K562 (cell line): ENCODE measurements at regions not wholly inside any gene's neighbourhood (a gene's known extent, or its start where the extent isn't known, plus 50 kb on each side); places are given as distances from the start of the nearest gene placed in this dataset.

ENCODE experiments used
- ATAC-seq: fragments of 200-7000 bp; cut with Tn5 transposase; 3 replicates; pipeline ENCODE4 v1.9.1; 2020; ENCODE audit warnings: moderate library complexity
- BruUV-seq: library from RNA; stranded (reverse); fragments of 400-500 nt; replicated peaks from 2 replicates; lab custom pipeline; 2021; lab: Mats Ljungman, UMichigan
- CTCF ChIA-PET: fragments of 300-600 bp; formaldehyde crosslinking; extraction: SDS; loops from one replicate; lab custom pipeline; 2021; ENCODE audit warnings: low intra/inter-chr PET ratio; lab: Yijun Ruan, JAX
- POLR2A ChIA-PET: fragments of 300-600, 350-650 bp; sonication (Branson Sonifier 250); formaldehyde crosslinking; extraction: SDS; loops from one replicate; lab custom pipeline; 2021; ENCODE audit warnings: antibody characterized with exemption, inconsistent platforms; lab: Yijun Ruan, JAX
- DNase-seq, 4 experiments: peaks; one replicate each; pipeline versions ENCODE4 v3.0.0 to v3.0.0-alpha.2; 2011 to 2018; ENCODE audit warnings: low spot score in 3 of 4, mixed read lengths in 3 of 4; ENCODE audit errors: extremely low read depth in 1 of 4
- FAIRE-seq: peaks from 2 replicates; lab custom pipeline; 2011; peaks lifted over from hg19 to GRCh38; lab: Jason Lieb, UNC
- H2AFZ ChIP-seq: 2 replicates; pipeline ENCODE4 v1.6.0; 2011; ENCODE audit warnings: low read depth, low read length, control low read depth, inconsistent platforms
- H3K27ac ChIP-seq: fragments of 200-600 bp; 3 replicates; pipeline ENCODE4 v1.8.0; 2011; ENCODE audit warnings: low read depth, mild to moderate bottlenecking, control low read depth, inconsistent platforms, low read length, moderate library complexity, mixed read lengths; ENCODE audit errors: extremely low read depth
- H3K27me3 ChIP-seq, 2 experiments: fragments of 300-600 bp in 1 of 2; 2 replicates in 1 of 2; 3 replicates in 1 of 2; pipeline versions ENCODE4 v1.6.0 to v1.8.0; 2011; ENCODE audit warnings: inconsistent platforms in 2 of 2, low read length in 2 of 2, mild to moderate bottlenecking in 1 of 2, mixed read lengths in 1 of 2, moderate library complexity in 1 of 2; ENCODE audit not compliant: control insufficient read depth in 2 of 2, insufficient read depth in 2 of 2
- H3K36me3 ChIP-seq: fragments of 300-600 bp; 3 replicates; pipeline ENCODE4 v1.8.0; 2011; ENCODE audit warnings: mild to moderate bottlenecking, low read length, inconsistent platforms; ENCODE audit not compliant: control insufficient read depth, insufficient read depth
- H3K4me1 ChIP-seq, 2 experiments: fragments of 200-600 bp in 1 of 2; replicated peaks in 1 of 2; 2 replicates in 1 of 2; 3 replicates in 1 of 2; pipeline versions ENCODE4 v1.5.1 to v1.8.0; 2011; ENCODE audit warnings: inconsistent platforms in 2 of 2, low read length in 2 of 2, mild to moderate bottlenecking in 1 of 2, mixed read lengths in 1 of 2, moderate library complexity in 1 of 2; ENCODE audit not compliant: control insufficient read depth in 2 of 2, insufficient read depth in 2 of 2
- H3K4me2 ChIP-seq: 2 replicates; pipeline ENCODE4 v1.6.1; 2011; ENCODE audit warnings: low read length, control low read depth, inconsistent platforms, mixed read lengths; ENCODE audit not compliant: insufficient read depth
- H3K4me3 ChIP-seq: fragments of 200-600 bp; sonication (generic), shearing (Covaris generic); 2 replicates; pipeline ENCODE4 v1.5.1; 2016; ENCODE audit warnings: control low read depth, inconsistent platforms
- H3K79me2 ChIP-seq: fragments of 200-600 bp; 3 replicates; pipeline ENCODE4 v1.8.0; 2011; ENCODE audit warnings: low read length, inconsistent platforms; ENCODE audit not compliant: control insufficient read depth, insufficient read depth
- H3K9ac ChIP-seq, 2 experiments: 2 replicates each; pipeline versions ENCODE4 v1.6.0 to v1.6.1; 2011; ENCODE audit warnings: low read depth in 2 of 2, low read length in 2 of 2, control low read depth in 1 of 2, inconsistent platforms in 1 of 2, mild to moderate bottlenecking in 1 of 2, mixed read lengths in 1 of 2; ENCODE audit not compliant: insufficient read depth in 1 of 2
- H3K9me1 ChIP-seq: one replicate; pipeline ENCODE4 v1.6.0; 2011; ENCODE audit warnings: inconsistent platforms, mild to moderate bottlenecking, low read length, moderate library complexity; ENCODE audit not compliant: control insufficient read depth, insufficient read depth
- H3K9me3 ChIP-seq: replicated peaks from 2 replicates; pipeline ENCODE4 v1.5.1; 2011; ENCODE audit warnings: low read depth, low read length, inconsistent platforms; ENCODE audit not compliant: control insufficient read depth, insufficient read depth
- H4K20me1 ChIP-seq: replicated peaks from 2 replicates; pipeline ENCODE4 v1.6.1; 2011; ENCODE audit warnings: low read length, inconsistent platforms, mixed read lengths; ENCODE audit not compliant: control insufficient read depth, insufficient read depth
- HDAC1 ChIP-seq, 2 experiments: fragments of 450-650 bp; IDR thresholded peaks; 2 replicates each; pipeline ENCODE4 v1.6.1; 2016 to 2017; ENCODE audit warnings: inconsistent platforms in 1 of 2, mild to moderate bottlenecking in 1 of 2, moderate library complexity in 1 of 2
- ZNF695 ChIP-seq: fragments of 450-650 bp; formaldehyde crosslinking; IDR thresholded peaks from 2 replicates; pipeline ENCODE4 v1.4.0; 2020; ENCODE audit warnings: mild to moderate bottlenecking, moderate library complexity
- WGBS: fragments of 100-300 bp; shearing (Covaris generic); methylation state at CpG from one replicate; pipeline ENCODE4 v1.1.6; 2016; ENCODE audit warnings: low coverage, mixed read lengths; ENCODE audit not compliant: insufficient coverage; ENCODE audit errors: missing lambda C conversion rate; 5-methylcytosine and 5-hydroxymethylcytosine counted together
- in situ Hi-C: fragments of 300-500 bp; cut with MboI; formaldehyde crosslinking; loops from 4 replicates; pipeline ENCODE4 v1.15.0; 2018; ENCODE audit warnings: inconsistent platforms, mixed read lengths
- intact Hi-C: fragments of 100-400 bp; cut with micrococcal nuclease; formaldehyde crosslinking; loops from 2 replicates; pipeline ENCODE4 v1.14.2; 2022
- TF ChIP-seq, protein P1 (sequence below): fragments of 250-450 bp; sonication (Bioruptor Pico); IDR thresholded peaks from 2 replicates; pipeline ENCODE4 v1.5.0; 2021; ENCODE audit warnings: mild to moderate bottlenecking, moderate library complexity

DNA sequence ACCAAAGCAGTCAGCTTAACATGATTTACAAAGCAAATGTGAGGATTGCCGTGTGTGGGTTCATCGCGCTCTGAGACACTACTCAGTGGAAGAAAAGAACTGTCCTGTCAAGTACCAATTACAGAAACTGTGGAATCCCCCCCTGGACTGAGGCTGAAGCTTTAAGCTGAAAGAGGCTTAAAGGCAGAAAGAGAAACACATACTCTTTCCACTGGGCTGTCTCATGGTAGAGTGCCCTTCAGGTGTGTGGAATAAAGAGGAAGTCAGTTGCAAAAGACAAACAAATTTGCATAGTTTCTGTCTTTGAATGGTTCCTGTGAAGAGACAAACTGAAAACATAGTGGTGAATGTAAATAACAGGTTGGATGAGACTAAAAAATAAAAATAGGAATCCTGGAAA is 560.4 kb upstream of the SYNCRIP start:
- no peak for FAIRE-seq
- DNase-seq: no peak
- in situ Hi-C loops: no loop called here
- no peak for ATAC-seq
- TF ChIP-seq HDAC1 (IDR thresholded peaks at IDR 0.05): no peak
- TF ChIP-seq, protein P1, sequence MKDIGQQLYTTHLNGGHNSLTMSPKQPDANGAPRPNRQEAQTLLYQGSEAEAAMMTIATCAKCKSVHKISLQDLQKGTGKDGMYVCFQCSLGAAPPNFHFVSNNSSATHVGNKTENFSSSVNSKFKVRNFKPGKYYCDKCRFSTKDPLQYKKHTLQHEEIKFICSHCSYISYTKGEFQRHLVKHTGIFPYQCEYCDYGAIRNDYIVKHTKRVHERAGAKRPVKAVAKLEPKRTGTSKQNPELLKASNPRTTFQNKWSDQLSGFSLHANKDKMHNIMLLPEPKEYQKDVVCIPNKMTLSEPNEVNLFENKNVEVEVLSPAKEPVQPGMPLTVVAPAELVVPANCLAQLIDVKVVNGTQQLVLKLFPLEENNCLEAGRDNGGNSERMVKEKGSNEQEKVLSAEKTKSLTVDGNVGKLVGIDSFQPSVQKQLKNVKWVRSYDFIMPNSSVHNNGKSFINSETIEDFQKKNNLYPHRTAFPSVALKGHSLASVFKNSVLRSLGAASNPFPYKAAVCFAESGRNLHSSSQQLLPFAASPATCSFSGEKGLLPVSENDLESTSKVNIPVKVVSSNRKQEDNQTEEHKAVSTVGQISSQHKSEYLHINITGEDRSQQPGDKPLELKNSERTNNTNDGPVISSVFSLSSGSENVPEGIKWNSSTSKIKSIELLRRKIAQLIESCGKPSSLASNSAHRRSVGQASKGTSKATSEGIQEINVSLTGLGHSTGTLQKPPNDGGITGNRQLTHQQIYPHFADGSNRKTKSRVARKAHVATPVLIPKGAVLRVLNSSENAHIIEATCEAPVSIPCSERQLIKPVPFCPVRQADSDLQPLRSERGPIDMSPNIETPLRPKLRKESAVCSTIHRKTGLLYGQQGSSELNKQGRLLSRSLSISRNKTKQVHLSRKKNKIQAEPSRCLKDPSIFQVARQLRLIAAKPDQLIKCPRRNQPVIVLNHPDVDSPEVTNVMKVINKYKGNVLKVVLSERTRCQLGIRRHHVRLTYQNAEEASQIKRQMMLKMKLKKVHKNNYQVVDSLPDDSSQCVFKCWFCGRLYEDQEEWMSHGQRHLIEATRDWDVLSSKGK: no peak
- no peak for TF ChIP-seq ZNF695
- TF ChIP-seq, all 486 proteins: peak for 0
- intact Hi-C loops: no loop called here
- ChIA-PET POLR2A (no interaction called here), CTCF (no interaction called here)
- Histone ChIP-seq H2AFZ (no peak overlapping the region), H3K27me3 (no peaks in the 10 kb centered on the region), H3K79me2 (no peaks in the 10 kb centered on the region), H3K9me1 (no peaks in the 10 kb centered on the region), H3K4me3 (no peak overlapping the region), H3K36me3 (no peaks in the 10 kb centered on the region), H4K20me1 (no peaks in the 10 kb centered on the region), H3K27ac (no peak overlapping the region), H3K4me1 (no peaks in the 10 kb centered on the region), H3K9me3 (no peaks in the 10 kb centered on the region), H3K4me2 (no peak overlapping the region), H3K9ac (no peak overlapping the region)
- WGBS: 0% methylated on average over 3 of the region's 3 CpGs
- BruUV-seq: no TSS peak
